ENCODE measurements at regions not wholly inside any gene's neighbourhood (a gene's known extent, or its start where the extent isn't known, plus 50 kb on each side); places are given as distances from the start of the nearest gene placed in this dataset.

GRCh38 chr7:11272352-11272751 is 298.7 kb downstream of the PHF14 start:
- WGBS (ENCODE audit: extremely low coverage, insufficient read length, low lambda C conversion rate) = no CpG with 5 or more reads among the region's 2 CpGs

More at GRCh38 chr7:11272352-11272751, 298.7 kb downstream of the PHF14 start:
- no peak for DNase-seq
- H3K27me3 ChIP-seq (ENCODE audit: insufficient read depth, low read length) = no peaks in the 10 kb centered on the region
- no peak overlapping the region for H3K27ac ChIP-seq (ENCODE audit: insufficient read length, low read depth, low read length)
- peaks cover 4% of the 10 kb centered on the region; the same call in 1 of the 2 replicates for H3K4me1 ChIP-seq (ENCODE audit: insufficient read depth, low read length)
- H2AFZ ChIP-seq (ENCODE audit: low read length) = no peak overlapping the region
- no peak overlapping the region for H4K8ac ChIP-seq (replicated peaks; ENCODE audit: insufficient read length, low read depth, low read length)
- H2BK120ac ChIP-seq (ENCODE audit: low read depth, low read length, poor library complexity, severe bottlenecking) = no peak overlapping the region
- H3K4me1 Mint-ChIP-seq = peaks cover 8 to 13% of the 10 kb centered on the region in 2 experiments
- no peak overlapping the region for H2BK12ac ChIP-seq (ENCODE audit: insufficient read length, low read depth, low read length)
- H2BK5ac ChIP-seq (ENCODE audit: insufficient read length, low read length) = no peak overlapping the region
- no peaks in the 10 kb centered on the region for H3K79me1 ChIP-seq (ENCODE audit: insufficient read depth, low read depth, low read length, poor library complexity, severe bottlenecking)
- no peak overlapping the region for H2BK20ac ChIP-seq (ENCODE audit: low read depth, low read length, poor library complexity, severe bottlenecking)
- no peak overlapping the region for H3K4me3 Mint-ChIP-seq
- no peaks in the 10 kb centered on the region for H3K79me2 ChIP-seq (ENCODE audit: insufficient read depth, low read length)
- TF ChIP-seq CTCF (conservative IDR thresholded peaks at IDR 0.05) = no peak
- no peak overlapping the region for H3K9ac ChIP-seq (ENCODE audit: extremely low read depth, insufficient read length, low read length)
- H4K20me1 ChIP-seq (ENCODE audit: control insufficient read depth, insufficient read depth, insufficient read length) = no peaks in the 10 kb centered on the region
- no peak overlapping the region for H3T11ph ChIP-seq (ENCODE audit: low read length)
- H3K27ac Mint-ChIP-seq = no peak overlapping the region
- peaks cover 0 to 3% (median 0%) of the 10 kb centered on the region in 3 experiments; a peak in 2 of 7 replicates for H3K36me3 Mint-ChIP-seq (ENCODE audit: insufficient read depth in 1 of 3, low read depth in 3 of 3)
- no peak overlapping the region for H4K5ac ChIP-seq (ENCODE audit: insufficient read length, low read depth, low read length)
- H2BK15ac ChIP-seq (ENCODE audit: low read depth, low read length) = no peak overlapping the region
- H3K18ac ChIP-seq (ENCODE audit: insufficient read length, low read depth, low read length) = no peak overlapping the region
- H3K4ac ChIP-seq (ENCODE audit: low read depth, low read length) = no peak overlapping the region
- H3K23me2 ChIP-seq (ENCODE audit: insufficient read length, low read depth, low read length, poor library complexity, severe bottlenecking) = no peaks in the 10 kb centered on the region
- H3K56ac ChIP-seq (ENCODE audit: insufficient read length, low read depth, low read length) = no peak overlapping the region
- H3K27me3 Mint-ChIP-seq (ENCODE audit: low read depth) = no peaks in the 10 kb centered on the region
- no peak overlapping the region for H3K4me2 ChIP-seq (ENCODE audit: insufficient read depth, insufficient read length, low read length)
- peaks cover 2 to 3% of the 10 kb centered on the region in 2 experiments; a peak in 2 of 5 replicates for H3K9me3 Mint-ChIP-seq
- no peak overlapping the region for H3K14ac ChIP-seq (ENCODE audit: insufficient read depth, low read length)
- no peak overlapping the region for H3K23ac ChIP-seq (ENCODE audit: insufficient read length, low read depth, low read length)
- no peak overlapping the region for H4K91ac ChIP-seq (ENCODE audit: insufficient read length, low read depth, low read length)
- no peaks in the 10 kb centered on the region for H3K9me3 ChIP-seq (ENCODE audit: control insufficient read depth, low read depth, low read length)
- H2AK5ac ChIP-seq (ENCODE audit: insufficient read length, low read length) = no peak overlapping the region
